Smooth muscle cell (in vitro differentiated cells): ENCODE measurements at regions not wholly inside any gene's neighbourhood (a gene's known extent, or its start where the extent isn't known, plus 50 kb on each side); places are given as distances from the start of the nearest gene placed in this dataset.

Source experiments
- DNase-seq: peaks from one replicate; lab custom pipeline; 2025; ENCODE audit not compliant: unreplicated experiment; lab: John Stamatoyannopoulos, UW
- H2AFZ ChIP-seq: fragments of 200-600 bp; sonication (generic); 2 replicates; pipeline ENCODE4 v1.6.0; 2016; ENCODE audit warnings: antibody characterized with exemption, low read depth, mild to moderate bottlenecking
- H3F3A ChIP-seq: fragments of 200-600 bp; sonication (generic); 2 replicates; pipeline ENCODE4 v1.6.0; 2017; ENCODE audit warnings: antibody characterized with exemption, low read depth
- H3K27ac ChIP-seq: fragments of 200-600 bp; sonication (generic); 2 replicates; pipeline ENCODE4 v1.5.1; 2016; ENCODE audit warnings: low read depth, mild to moderate bottlenecking
- H3K27me3 ChIP-seq: fragments of 200-600 bp; sonication (generic); 2 replicates; pipeline ENCODE4 v1.6.1; 2016; ENCODE audit warnings: low read depth, mild to moderate bottlenecking
- H3K36me3 ChIP-seq: fragments of 200-600 bp; sonication (generic); 2 replicates; pipeline ENCODE4 v1.5.1; 2016; ENCODE audit warnings: low read depth
- H3K4me1 ChIP-seq: fragments of 200-600 bp; sonication (generic); 2 replicates; pipeline ENCODE4 v1.5.1; 2016; ENCODE audit warnings: low read depth
- H3K4me2 ChIP-seq: fragments of 200-600 bp; sonication (generic); 2 replicates; pipeline ENCODE4 v1.6.0; 2016; ENCODE audit warnings: mild to moderate bottlenecking
- H3K4me3 ChIP-seq: fragments of 200-600 bp; sonication (generic); 2 replicates; pipeline ENCODE4 v1.5.1; 2016; ENCODE audit warnings: mild to moderate bottlenecking
- H3K79me2 ChIP-seq: fragments of 200-600 bp; sonication (generic); 2 replicates; pipeline ENCODE4 v1.6.0; 2016; ENCODE audit warnings: low read depth, mild to moderate bottlenecking
- H3K9ac ChIP-seq: fragments of 200-600 bp; sonication (generic); 2 replicates; pipeline ENCODE4 v1.6.0; 2016; ENCODE audit warnings: low read depth
- H3K9me3 ChIP-seq: fragments of 200-600 bp; sonication (generic); replicated peaks from 2 replicates; pipeline ENCODE4 v1.5.1; 2016; ENCODE audit warnings: low read depth
- H4K20me1 ChIP-seq: fragments of 200-600 bp; sonication (generic); 2 replicates; pipeline ENCODE4 v1.6.0; 2016; ENCODE audit warnings: low read depth
- CTCF ChIP-seq: fragments of 200-600 bp; sonication (generic); IDR thresholded peaks from 2 replicates; pipeline ENCODE4 v1.5.1; 2017; ENCODE audit warnings: borderline replicate concordance, mild to moderate bottlenecking, antibody characterized with exemption; ENCODE audit not compliant: insufficient read depth, poor library complexity, severe bottlenecking
- WGBS: methylation state at CpG from one replicate; pipeline ENCODE4 v1.1.7; 2016; ENCODE audit warnings: low lambda C conversion rate; 5-methylcytosine and 5-hydroxymethylcytosine counted together

- TF ChIP-seq CTCF: no peak
- WGBS: 82% methylated on average over 11 of the region's 11 CpGs
Measured at GRCh38 chr20:24805456-24806238, 143.4 kb upstream of the CST7 start.

GRCh38 chr20:24806705-24807676 lies 142.1 kb upstream of the CST7 start:
- no peak overlapping the region for H2AFZ ChIP-seq
- no peak for TF ChIP-seq CTCF
- H4K20me1 ChIP-seq: no peaks in the 10 kb centered on the region
- no peak overlapping the region for H3K4me2 ChIP-seq
- no peaks in the 10 kb centered on the region for H3K4me1 ChIP-seq
- no peaks in the 10 kb centered on the region for H3K79me2 ChIP-seq
- DNase-seq: no peak
- no peak overlapping the region for H3K9ac ChIP-seq
- H3F3A ChIP-seq: no peaks in the 10 kb centered on the region
- H3K36me3 ChIP-seq: no peaks in the 10 kb centered on the region
- H3K9me3 ChIP-seq: no peaks in the 10 kb centered on the region
- H3K4me3 ChIP-seq: no peak overlapping the region
- H3K27ac ChIP-seq: no peak overlapping the region
- no peaks in the 10 kb centered on the region for H3K27me3 ChIP-seq
- 89% methylated on average over 14 of the region's 16 CpGs for WGBS

More at GRCh38 chr20:24805456-24806238, 143.4 kb upstream of the CST7 start:
- Histone ChIP-seq H4K20me1 (no peaks in the 10 kb centered on the region), H3K4me2 (no peak overlapping the region), H3K36me3 (no peaks in the 10 kb centered on the region), H3K27ac (no peak overlapping the region), H3K27me3 (no peaks in the 10 kb centered on the region), H3K9me3 (no peaks in the 10 kb centered on the region), H3K4me3 (no peak overlapping the region), H3K4me1 (no peaks in the 10 kb centered on the region), H3K9ac (no peak overlapping the region), H3F3A (no peaks in the 10 kb centered on the region), H3K79me2 (no peaks in the 10 kb centered on the region), H2AFZ (no peak overlapping the region)
- DNase-seq: no peak

GRCh38 chr20:24808616-24809015 lies 140.5 kb upstream of the CST7 start:
- Histone ChIP-seq H2AFZ (no peak overlapping the region), H3K79me2 (no peaks in the 10 kb centered on the region)

More at GRCh38 chr20:24808616-24809015, 140.5 kb upstream of the CST7 start:
- H3K9me3 ChIP-seq: no peaks in the 10 kb centered on the region
- no peak overlapping the region for H3K27ac ChIP-seq
- no peaks in the 10 kb centered on the region for H3K4me1 ChIP-seq
- H3K36me3 ChIP-seq: no peaks in the 10 kb centered on the region
- DNase-seq: no peak
- H3F3A ChIP-seq: no peaks in the 10 kb centered on the region
- TF ChIP-seq CTCF: no peak
- WGBS: 94% methylated on average over 6 of the region's 10 CpGs
- no peaks in the 10 kb centered on the region for H4K20me1 ChIP-seq
- no peak overlapping the region for H3K4me2 ChIP-seq
- no peak overlapping the region for H3K4me3 ChIP-seq
- no peaks in the 10 kb centered on the region for H3K27me3 ChIP-seq
- H3K9ac ChIP-seq: no peak overlapping the region
